ENCODE measurements at regions not wholly inside any gene's neighbourhood (a gene's known extent, or its start where the extent isn't known, plus 50 kb on each side); places are given as distances from the start of the nearest gene placed in this dataset.

GRCh38 chrX:124529786-124530185 lies 183.4 kb downstream of the SH2D1A start:
- DNase-seq = no peak

DNA sequence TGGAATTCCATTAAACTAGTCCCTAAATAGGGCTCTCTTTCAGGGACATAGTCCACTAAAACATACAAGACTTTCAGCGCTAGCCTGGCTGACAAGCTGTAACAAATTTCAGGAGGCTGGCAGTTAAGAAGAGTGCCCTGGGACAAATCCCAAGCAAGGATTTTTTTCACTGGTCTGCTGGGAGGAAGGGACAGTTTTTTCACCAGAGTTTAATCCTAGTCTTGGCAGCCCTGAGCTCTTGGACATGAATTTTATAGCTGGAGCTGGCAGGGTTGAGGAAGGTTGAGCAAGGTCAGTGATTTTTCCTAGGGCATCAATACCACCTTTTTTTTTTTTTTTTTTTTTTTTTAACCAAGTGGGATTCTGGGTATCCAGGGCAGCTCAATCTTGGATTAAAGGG lies 184.4 kb downstream of the SH2D1A start:
- DNase-seq = no peak

- DNase-seq = no peak
These were observed 188.2 kb downstream of the SH2D1A start for GRCh38 chrX:124534536-124534935.

- DNase-seq = no peak
These were observed 194.1 kb downstream of the SH2D1A start for GRCh38 chrX:124540474-124540873.

DNA sequence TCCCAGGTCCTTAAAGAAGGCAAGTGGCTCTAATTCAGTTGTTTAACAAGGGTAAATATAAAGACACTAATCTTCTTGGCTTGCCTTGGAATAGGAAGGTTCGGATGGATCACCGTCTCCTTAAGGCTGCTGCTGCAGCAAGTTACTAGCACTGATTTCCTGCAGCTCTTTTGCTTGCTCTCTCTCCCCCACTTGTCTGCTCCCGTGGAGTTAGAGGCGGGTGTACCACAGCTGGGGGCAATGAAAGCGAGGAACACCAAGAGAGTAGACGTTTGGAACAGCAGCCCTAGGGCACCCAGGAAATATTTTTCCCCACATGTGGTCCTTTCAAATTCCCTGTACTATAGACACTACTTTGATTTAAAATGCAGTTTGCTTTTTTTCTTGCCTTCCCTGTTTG lies 202.2 kb downstream of the SH2D1A start:
- no peak for DNase-seq

DNA sequence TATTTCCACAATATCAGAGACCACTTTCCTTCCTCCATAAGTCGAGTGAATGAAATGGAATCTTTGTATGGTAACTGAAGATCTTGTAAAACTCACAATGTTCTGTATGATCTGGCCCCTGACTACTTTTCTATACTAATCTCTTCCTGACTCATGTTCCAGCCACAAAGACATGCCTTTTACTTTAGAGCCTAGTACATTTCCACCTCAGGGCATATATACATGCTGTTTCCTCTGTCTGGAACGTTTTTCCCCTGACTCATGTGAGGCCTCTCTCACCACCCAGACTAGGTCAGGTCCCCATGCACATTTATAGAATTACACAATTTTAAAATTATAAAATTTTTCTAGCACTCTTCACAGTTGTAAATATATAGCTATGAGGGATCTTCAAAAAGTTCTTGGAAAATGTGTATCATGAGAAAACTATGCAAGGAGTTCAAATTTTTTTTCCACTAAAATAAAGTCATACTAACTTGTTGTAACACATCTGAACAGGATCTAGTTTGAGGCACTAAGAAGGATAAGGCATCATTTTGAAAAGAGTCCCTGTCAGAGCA lies 208.8 kb downstream of the SH2D1A start:
- DNase-seq = no peak

- no peak for DNase-seq
These were observed 211.6 kb downstream of the SH2D1A start for GRCh38 chrX:124557976-124558375.

GRCh38 chrX:124573468-124573867 lies 227.1 kb downstream of the SH2D1A start:
- no peak for DNase-seq

DNA sequence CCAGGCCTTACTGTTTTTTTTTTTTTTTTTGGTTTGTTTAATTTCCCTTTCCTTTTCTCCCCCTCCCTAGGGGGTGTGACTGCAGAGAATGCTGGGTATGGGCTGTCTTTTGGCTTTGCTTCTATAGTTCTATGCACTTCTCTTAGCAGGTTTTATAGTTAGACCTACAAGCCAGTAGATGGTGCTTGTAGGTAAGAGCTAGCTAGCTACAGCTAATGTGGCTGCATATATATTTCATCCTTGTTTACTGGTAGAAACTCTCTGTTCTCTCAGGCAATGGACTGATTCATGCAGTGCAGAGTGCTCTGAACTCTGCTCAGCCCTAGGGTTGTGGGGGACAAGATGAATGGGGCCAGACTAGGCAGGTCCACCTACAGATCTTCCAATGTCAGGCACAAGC lies 246.4 kb downstream of the SH2D1A start:
- no peak for DNase-seq

- no peak for DNase-seq
These were observed 247.8 kb downstream of the SH2D1A start for GRCh38 chrX:124594017-124594651.

DNA sequence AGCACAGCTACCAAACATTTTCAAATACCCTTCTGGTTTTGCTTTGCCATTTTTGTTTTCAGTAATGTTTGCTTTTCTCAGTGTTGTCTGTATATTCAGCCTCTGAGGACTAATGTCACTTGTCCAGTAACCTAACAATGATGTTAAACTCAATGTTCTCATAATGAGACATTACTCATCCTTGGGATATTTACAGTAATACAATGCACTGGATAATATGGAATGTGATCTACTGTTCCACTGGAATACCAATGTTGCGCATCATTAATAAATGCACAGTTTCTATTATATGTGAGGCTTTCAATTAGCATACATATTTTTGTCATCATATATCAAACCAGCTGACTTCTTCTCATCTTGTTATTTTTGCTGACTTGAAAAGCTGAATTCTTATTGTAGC lies 259.1 kb downstream of the SH2D1A start:
- no peak for DNase-seq

GRCh38 chrX:124606724-124607123 lies 260.4 kb downstream of the SH2D1A start:
- no peak for DNase-seq

GRCh38 chrX:124619710-124620109 lies 273.3 kb downstream of the SH2D1A start:
- DNase-seq = no peak

DNA sequence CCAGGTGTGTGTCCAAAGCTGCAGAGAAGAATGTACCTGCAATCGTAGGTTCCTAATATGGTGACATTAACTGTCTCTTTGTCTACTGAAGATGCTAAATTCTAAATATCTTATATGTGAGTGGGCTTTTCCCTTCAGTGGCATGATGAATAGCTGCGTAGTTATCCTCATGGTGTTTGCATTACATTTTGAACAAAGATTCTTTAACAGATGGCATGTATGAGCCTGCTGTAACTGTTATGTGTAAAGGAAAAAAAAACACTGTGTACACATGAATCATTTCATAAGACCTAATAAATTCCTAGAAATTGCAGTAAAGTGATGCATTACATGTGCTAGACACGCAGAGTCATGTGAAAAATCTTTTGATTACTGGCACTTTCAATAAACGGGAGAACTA lies 288.0 kb downstream of the SH2D1A start:
- DNase-seq = no peak

DNA sequence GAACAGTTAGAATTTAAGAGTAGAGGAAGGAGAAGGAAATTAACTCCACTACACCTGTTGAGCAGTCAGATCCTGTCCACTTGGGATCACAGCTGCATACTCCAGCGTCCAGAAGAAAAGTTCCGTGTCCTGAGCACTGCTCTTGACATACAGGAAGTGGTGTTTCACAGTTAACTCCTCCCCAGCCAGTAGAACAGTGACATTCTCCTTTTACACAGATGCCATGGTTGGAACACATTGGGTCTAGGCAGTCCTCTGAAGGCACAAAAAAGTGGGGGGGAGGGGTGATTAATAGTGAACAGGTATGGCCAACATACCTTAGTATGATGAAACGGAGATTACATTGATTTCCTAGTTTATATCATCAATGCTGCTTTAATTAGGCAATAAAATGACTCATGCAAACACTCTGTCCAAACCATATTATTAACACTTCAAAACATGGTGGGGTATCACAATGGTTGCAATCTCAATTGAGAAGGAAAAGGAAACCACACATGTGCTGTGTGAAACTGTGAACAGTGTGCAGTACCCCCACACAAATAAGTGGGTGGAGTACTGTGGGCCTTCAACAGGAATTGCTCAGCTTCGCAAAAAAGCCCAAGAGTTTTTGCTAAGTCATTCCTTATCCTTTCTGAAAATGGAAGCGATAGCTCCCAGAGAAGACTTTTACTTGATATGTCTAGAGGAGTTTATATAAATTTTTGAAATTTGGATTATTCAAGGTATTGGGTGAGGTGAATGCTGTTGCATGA lies 295.6 kb downstream of the SH2D1A start:
- DNase-seq = no peak

DNA sequence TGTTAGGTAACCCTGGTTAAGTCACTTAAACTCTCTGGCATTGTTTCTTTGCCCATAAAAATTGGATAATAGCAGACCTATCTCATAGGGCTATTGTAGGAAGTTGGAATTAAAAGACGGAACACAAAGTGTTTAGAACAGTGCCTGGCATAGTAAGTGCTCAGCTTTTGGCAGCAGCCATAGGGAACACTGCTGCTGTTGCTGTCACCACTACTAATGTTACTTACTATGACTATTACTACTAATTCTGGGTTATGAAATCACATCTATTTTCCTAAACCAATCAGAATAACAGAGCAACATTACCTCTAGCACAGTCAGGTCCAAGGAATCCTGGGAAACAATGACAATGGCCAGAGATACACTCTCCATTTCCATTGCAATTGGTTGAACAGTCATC lies 300.0 kb downstream of the SH2D1A start:
- no peak for DNase-seq

GRCh38 chrX:124651031-124651430 lies 304.7 kb downstream of the SH2D1A start:
- DNase-seq = no peak

- no peak for DNase-seq
These were observed 319.4 kb downstream of the SH2D1A start for GRCh38 chrX:124665621-124666400.

- no peak for DNase-seq
These were observed 332.8 kb downstream of the SH2D1A start for GRCh38 chrX:124679199-124679598.

GRCh38 chrX:124680287-124680686 lies 333.9 kb downstream of the SH2D1A start:
- DNase-seq = no peak

DNA sequence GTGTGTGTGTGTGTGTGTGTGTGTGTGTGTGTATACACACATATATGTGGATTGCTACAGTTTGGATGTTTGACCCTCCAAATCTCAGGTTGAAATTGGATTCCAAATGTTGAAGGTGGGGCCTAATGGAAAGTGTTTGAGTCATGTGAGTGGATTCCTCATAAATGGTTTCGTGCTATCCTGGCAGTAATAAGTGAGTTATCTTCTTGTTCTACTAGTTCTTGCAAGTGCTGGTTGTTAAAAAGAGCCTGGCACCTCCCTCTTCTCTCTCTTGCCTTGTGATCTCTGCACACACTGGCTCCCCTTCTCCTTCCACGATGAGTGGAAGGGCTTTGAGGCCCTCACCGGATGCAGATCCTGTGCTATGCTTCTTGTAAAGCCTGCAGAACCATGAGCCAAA lies 344.1 kb downstream of the SH2D1A start:
- no peak for DNase-seq

- no peak for DNase-seq
These were observed 353.5 kb downstream of the SH2D1A start for GRCh38 chrX:124699876-124700275.

DNA sequence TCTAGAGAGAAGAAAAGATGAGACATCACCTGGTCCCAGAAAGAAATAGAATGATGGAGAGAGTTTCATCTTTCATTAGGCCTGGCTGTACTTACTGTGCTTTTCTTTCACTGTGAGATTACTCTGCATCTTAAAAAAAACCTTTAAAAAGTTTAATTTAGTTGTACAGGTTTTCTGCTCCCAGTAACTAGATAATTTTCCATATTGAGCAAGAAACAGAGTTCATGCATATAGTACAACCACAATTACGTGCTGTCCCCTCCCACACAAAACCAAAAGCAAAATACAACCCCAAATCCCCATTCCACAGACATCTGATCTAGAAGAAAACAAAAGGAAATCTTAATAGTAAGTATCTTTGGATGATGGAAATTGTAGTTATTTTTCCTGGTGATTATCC lies 371.2 kb downstream of the SH2D1A start:
- no peak for DNase-seq

- no peak for DNase-seq
These were observed 372.7 kb downstream of the SH2D1A start for GRCh38 chrX:124719060-124719459.

All from NCI-H2029 treated with DMSO at 0.1 percent for 48 hours (cell line).